HG03469 (cell line): ENCODE measurements at regions not wholly inside any gene's neighbourhood (a gene's known extent, or its start where the extent isn't known, plus 50 kb on each side); places are given as distances from the start of the nearest gene placed in this dataset.

Experiments used
- ATAC-seq: cut with Tn5 transposase; IDR thresholded peaks from one replicate; pipeline ENCODE4 v1.9.1; 2021; ENCODE audit warnings: mild to moderate bottlenecking, moderate library complexity, moderate number of reproducible peaks; ENCODE audit not compliant: unreplicated experiment

DNA sequence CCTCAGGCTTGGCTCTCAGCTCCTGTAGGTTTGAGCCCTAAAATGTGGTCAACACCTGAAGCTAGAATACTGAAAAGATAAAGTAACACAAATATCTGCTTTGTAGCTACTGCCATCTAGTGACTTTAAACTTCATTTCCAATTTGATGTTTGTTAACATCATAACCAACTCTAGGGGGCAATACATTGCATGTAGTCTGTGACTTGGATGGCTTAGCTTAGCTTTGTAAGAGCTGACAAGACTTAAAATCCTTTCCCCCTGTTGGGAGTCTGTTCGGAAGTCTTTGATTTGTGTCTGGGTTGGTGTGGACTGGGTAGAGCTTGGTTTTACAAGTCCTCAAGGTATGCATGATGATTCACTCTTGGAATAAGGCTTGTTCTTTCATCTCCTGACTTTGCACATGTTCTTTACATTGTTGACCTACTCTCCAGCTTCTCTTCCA lies 51.7 kb downstream of the SCN11A start:
- peak; percentile 75 for ATAC-seq

DNA sequence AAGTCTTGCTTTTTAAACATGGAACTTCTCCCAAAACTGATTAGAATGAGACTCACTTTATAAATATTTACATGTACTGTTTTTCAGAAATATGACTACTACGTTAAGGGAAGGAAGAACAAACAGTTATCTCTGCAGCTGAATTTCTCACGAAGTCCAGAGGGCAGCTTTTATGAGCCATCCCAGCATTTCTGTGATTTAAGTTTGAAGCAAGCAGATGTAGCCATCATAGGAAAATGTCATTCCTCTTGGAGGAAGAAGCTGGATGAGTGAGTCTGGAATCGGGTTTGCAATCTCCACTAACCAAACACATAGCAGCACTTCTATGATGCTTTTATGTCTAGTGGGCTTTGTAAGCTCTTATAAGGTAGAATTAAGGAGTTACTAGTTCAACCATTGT lies 53.7 kb downstream of the SCN11A start:
- no peak for ATAC-seq

DNA sequence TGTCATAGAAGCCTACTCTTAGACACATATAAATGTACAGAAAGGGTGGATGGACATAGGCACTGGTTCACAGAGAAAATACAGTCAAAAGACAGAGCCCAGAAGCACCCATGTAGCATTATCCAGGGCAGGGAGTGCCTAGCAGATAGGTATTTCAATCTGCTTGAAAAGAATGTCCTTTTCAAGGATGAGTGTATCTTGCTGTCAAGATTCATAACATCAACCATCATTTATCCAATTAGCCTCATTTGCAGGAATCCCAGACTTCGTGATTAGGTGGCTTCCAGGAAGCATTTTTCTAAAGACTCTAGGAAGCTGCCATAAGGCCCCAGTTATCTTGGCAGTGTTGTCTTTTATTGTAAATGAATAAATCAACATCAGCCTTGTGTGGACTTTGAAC lies 55.6 kb downstream of the SCN11A start:
- ATAC-seq: no peak

DNA sequence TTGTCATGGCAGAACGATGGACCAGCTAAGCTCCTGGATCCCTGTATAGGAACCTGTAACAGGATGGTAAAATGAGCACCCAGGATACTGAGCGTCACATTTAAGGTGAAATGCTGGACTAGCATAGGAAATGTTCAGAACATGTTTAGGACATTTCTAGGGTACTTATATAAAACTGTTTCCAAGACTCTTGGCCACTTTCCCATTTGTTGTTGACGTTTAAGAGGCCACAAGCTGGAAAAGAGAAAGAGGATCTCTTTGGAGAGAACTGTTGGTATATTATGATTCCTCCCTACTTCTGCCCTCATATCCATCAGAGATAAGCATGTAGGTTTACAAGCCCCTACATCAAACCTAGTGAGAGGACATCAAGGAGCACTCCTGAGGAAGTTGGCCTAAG lies 57.5 kb downstream of the SCN11A start:
- ATAC-seq: no peak

DNA sequence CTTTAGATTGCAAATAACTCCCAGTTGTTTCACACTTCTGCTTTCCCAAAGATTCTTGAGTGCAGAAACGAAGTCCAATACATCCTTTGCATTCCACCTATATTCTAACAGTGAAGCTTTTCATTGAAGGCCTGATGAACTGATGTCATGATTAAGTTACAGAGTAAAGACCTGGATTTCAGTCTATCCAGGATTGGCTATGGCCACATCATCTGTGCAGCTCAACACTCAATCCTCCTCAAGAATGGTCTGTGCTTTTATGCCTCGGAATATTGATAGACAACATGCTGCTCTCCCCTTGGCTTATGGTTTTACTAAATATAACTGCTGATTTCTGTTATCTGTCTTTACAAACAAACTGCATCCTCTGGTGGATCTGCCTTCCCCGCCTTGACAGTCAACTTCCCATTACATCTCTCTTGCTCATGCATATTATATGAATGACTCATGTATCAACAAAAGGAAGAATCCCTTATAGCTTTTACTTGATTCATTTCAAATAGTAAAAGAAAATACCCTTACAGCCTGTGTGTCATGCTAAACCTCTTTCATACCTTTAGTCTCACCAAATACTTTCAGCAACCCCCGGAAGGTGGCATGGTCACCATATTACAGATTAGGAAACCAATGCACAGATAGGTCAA lies 59.5 kb downstream of the SCN11A start:
- no peak for ATAC-seq

DNA sequence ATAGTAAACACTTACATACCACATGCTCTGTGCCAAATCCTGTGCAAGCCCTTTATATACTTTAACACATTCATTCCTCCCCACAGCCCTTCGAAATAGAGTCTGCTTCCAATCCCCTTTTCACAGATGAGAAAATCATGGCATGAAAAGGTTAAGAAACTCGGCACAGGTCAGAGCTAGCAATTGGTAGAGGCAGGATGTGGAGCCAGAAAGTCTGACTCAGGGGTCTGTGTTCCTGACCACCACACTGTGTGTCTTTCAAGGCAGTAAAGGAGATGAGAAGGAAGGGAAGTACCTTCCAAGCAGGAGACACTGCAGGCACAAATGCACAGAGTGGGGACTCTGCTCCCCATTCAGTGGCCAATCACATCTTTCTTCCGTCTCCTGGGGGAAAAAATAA lies 61.1 kb downstream of the SCN11A start:
- ATAC-seq: no peak

DNA sequence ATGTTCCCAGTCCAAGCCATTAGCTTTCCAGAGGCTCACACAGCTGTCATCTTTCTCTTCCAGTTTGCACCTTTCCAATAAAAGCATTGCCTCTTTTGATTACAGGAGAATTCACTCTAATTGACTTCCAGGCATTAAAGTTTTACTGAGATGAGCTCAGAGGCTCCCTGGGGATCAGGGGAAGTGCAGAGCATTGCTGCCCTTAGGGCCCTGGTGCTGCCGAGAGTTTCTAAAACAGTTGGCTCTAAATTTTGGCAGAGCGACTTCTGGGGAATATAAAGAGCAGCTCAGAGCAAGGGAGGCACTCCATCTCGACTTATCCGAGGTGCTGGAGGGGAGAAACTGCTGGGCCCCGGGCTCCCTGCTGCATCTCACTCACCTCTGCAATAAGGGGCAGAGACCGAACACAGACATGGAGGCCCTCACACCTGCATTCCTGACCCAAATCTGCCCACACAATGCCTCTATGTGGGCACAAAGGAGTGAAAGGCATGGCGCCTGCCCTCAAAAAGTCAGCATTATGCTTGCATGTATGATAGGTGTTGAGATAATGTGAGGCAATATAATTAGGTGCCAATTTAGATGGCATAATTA lies 61.7 kb downstream of the SCN11A start:
- ATAC-seq: no peak

DNA sequence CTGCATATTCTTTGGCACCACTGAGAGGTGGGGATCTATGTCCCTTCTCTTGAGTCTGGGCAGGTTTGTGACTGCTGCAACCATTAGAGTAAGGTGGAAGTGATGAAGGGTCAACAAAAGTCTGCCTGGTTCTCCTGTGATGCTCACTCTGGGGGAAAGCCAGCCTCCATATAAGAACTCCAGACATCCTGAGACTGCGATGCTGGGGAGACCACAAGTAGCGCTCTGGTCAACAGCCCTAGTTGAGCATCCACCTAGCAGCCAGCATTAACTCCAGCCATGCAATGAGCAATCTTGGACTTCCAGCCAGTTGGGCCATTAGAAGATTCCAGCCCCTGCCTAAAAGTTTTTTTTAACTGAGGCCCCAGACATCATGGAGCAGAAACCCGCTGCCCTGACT lies 62.8 kb downstream of the SCN11A start:
- ATAC-seq: no peak

DNA sequence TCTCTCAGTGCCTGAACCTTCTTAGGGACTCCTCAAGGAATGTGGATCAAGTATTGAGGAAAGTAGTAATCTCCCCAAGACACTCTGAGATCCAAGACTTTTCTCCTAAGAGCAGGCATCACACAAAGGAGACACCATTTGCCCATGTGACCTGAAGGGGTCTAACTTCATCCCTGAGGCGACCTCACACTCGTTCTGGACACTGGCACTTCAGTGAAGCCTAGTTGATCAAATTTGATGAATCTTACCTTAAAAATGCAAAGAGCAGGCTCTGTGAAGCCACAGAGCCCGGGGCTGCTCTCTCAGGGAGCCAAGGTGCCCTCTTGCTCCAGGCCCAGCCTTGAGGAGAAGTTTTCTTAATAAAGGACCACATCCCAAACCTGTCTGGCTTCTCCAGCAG lies 64.3 kb downstream of the SCN11A start:
- ATAC-seq: no peak

DNA sequence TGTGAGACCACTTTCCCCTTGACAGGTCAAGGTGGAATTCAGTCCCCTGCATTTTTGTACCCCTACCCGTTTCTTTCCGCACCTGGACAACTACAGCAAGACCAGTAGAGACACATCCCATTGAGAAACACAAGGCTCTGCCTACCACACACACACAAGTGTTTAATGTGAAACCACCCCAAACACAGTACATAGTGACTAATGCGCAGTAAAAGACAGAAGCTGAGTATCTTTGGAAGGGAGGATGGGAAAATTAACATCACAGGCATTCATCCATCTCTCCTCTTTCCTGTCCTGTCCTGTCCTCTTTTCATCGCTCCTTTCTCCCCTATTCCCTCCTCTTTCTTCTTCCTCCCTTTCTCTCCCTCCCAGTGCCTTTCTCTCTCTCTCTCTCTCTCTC lies 64.8 kb downstream of the SCN11A start:
- no peak for ATAC-seq

DNA sequence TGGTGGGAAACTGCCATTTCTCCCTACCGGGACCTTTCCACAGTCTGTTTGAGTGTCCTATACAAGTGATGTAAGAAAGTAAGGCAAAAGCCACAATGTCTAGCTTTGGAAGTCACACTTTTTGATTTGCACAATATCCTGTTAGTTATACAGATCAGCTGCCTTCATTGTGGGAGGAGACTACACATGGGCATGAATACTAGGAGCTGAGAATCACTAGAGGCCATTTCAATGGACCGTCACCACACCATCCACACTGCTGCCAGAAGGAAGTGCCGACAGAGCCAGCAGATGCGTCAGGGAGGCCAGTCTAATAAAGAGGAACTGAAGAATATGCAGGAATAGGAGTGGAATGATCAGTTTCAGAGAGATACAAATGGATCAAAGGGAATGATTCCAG lies 65.8 kb downstream of the SCN11A start:
- ATAC-seq: no peak

DNA sequence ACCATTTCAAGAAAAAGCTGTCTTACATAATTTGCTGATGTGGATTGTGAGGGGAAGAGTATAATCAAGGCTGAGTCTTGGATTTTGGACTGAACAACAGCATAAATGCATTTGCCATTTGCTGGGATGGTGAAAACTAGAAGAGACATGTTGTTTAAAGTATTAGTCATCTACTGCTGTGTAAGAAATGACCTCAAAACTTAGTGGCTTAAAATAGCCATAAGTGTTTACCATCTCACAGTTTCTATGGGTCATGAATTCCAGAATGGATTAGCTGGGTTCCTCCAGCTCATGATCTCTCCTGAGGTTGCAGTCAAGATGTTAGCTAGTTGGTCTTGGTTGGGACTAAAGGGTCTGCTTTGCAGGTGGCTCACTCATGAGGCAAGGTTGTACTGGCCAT lies 66.2 kb downstream of the SCN11A start:
- no peak for ATAC-seq

DNA sequence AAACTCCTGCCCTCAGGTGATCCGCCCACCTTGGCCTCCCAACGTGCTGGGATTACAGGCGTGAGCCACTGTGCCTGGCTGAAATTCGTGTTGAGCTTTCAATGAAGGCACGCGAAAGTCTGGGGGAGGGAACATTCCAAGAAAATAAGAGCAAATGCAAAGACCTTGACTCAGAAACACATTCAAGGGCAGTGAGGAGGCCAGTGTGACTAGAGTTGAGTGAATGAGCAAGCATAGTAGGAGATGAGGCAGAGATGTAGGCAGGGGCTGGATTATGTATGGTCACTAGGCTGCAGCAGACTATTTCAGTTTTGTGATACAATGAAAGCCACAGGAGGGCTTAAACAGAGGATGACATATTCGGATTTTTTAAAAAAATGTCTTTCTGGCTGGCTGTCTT lies 67.0 kb downstream of the SCN11A start:
- no peak for ATAC-seq

DNA sequence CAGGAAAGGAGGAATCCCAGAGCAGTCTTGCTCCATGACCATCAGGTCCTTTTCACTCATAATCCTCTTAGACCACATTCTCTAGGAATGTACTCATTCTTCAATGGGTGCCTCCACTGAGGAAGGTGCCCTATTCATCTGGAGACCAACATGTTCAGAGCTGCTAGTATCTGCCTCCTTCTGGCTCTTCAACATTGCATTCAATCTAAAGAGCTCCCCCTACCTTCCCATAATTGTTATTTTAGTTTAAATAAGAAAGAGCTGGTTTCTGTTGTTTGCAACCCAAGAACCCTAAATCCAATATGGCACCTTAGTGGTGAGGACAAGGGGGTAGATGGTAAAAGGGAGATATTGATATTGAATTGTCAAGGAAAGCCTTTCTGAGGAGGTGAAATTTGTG lies 67.6 kb downstream of the SCN11A start:
- no peak for ATAC-seq

DNA sequence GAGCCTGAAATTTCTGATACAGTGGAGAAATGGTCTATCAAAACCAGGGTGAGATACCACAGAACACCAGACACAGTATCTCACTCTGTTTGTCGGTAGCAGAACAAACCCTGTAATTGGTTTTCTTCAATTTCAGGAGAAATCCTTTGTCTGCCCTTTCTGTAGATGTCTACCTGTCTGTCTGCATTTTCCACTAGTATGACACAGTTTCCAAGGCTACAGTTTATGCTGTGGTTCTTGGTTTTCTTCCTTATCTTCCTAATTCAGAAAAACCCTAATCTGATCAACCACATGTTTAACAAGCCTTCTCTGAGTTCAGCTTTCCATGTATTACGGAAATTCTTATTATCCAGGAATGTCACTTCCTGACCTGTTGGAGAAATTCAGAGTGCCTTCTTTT lies 70.8 kb downstream of the SCN11A start:
- ATAC-seq: no peak

DNA sequence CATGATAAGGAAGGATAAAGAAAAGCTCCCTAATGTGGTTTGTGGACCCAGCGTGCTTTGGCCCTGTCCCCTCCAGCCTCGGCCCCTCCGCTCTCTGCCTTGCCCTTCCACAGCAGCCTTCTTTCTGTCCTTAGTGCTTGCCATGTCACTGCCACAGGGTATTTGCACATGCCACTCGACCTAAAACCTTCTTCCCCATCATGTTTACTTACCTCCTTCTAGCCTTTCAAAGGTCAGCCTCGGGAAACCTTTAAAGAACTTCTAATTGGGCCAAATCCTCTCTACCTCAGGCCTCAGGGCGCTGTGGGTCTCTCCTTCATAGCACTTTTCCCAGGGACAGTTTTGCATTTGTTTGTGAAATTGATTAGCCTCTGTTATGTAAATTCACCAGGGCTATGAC lies 73.0 kb downstream of the SCN11A start:
- ATAC-seq: no peak

DNA sequence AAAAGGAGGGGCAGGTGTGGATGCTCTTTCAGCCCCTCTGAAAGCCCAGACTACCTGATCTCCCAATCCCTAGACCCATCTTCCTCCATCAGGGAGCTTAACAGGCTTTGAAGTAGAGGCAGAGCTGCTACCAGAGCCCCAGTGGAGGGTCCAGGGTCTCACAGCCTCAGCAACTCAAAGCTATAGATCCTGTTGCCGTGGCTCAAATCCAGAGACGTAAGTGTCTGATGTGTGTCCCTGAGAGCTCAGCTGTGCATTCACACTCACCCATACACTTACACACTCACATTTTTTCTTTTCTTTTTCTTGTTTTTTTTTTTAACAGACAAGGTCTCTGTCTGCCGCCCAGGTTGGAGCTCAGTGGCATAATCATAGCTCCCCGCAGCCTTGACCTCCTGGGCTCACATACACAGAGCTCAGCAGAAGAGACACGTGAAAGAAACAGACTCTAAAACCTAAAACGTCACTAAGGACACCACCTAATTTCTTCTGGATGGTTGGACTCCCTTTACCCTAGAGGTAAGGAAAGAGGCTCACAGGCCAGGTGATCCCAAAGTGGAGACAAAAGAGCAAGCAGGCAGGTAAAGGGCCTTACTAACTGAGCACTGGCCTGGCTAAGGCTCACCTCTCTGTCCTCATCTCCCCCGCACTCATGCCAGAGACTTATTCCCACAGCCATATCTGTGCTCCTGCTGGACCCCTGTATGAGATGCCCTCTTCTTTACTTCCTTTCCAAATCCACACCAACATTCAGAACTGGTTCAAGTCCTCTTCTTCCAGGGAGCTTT lies 80.7 kb downstream of the SCN11A start:
- ATAC-seq: no peak

DNA sequence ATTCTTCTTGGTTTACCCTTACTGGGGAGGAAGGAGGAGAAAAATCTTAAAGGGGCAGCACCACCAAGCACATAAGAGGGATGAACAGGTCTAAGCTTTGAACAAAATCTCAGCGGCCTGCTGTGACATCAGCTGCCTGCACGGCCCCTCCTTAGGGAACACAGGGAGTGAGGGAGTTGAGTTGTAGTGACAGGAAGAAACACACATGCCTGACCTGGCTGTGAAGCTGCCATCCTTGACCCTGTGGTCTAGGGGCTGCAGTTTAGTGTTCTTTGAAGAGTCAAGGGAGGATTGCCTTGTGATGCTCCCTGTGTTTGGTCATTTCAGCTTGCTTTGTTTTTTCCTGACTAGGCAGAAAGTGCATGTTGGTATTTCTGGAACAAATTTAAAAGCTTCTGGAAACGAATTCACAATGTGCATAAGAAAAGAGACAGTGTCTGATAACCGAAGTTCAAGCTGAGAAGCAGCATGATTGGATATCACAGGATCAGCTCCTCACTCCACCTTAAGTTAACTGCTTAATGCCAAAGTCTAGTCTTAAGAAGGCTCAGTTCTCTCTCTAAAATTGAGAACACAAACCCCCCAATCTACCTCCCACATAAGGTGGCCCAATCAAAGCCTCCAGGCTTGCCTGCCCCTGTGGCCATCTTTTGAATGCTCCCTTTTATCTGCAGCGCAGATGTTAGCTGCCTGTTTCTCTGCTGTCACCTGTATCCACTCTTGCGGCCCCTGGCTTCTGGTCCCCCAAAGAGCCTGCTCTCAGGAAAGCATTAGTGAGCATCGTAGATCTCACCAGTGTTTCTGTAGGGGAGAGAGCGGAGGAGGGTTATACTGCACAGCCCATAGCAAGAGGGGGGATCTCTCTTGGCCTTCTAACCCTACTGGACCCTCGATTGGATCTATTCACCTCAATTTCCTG lies 82.2 kb downstream of the SCN11A start:
- no peak for ATAC-seq

DNA sequence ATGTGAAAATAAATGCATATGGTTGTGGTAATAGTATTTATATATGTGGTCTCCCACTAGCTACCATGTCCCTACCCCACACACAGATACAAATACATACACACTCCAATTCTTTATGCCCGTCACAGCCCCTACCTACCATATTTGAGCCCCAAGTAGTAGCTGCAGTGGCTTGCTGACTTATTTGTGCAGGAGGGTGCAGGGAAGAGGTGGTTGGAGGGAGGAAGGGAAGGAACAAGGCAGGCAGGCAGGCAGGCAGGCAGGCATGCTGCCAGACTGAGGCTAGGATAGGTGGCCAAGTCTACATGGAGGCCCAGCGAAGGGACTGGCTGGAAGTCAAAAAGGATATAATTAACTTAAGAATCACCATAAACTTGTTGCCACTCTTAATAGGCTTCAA lies 82.9 kb downstream of the SCN11A start:
- no peak for ATAC-seq

DNA sequence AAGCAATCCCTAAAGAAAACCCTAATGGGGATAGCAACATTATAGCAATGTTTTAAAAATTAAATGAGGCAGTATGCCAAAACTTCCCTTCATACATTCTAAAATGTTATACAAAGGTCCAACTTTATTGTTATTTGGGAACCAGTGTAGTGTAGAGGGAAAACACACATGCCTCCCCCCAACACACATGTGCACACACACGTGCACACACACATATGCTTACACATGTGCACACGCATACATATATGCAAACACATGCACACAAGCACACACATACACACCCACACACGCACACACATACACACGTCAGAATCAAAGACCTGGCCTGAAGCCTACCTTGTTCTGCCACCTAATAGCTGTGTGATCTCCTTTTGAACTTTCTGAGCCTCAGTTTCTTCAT lies 83.3 kb downstream of the SCN11A start:
- ATAC-seq: no peak

DNA sequence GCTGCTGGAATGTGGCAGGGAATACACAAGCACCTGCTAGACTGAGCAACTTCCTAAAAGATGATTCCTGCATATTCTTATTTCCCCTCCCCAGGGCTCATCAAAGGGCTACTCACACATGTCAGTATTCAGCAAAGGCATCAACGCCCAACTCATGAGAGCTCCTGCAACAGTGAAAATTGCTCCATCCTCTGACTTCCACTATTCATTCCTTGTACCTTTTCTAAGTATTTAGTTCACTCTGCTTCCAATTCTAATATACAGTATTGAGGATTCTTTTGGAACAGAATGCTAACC lies 84.1 kb downstream of the SCN11A start:
- ATAC-seq: no peak
